ES-I3 (cell line): ENCODE measurements at regions not wholly inside any gene's neighbourhood (a gene's known extent, or its start where the extent isn't known, plus 50 kb on each side); places are given as distances from the start of the nearest gene placed in this dataset.

ENCODE experiments used
- H3K36me3 ChIP-seq: 2 replicates; pipeline ENCODE4 v1.6.1; 2013; ENCODE audit warnings: mild to moderate bottlenecking, low read length, control low read depth, moderate library complexity; ENCODE audit not compliant: insufficient read depth
- H3K4me1 ChIP-seq: 2 replicates; pipeline ENCODE4 v1.6.1; 2013; ENCODE audit warnings: mild to moderate bottlenecking, control low read depth, low read length; ENCODE audit not compliant: insufficient read depth
- H3K9ac ChIP-seq: 2 replicates; pipeline ENCODE4 v1.6.1; 2013; ENCODE audit warnings: low read depth, mild to moderate bottlenecking, low read length, moderate library complexity
- H3K9me3 ChIP-seq: 2 replicates; pipeline ENCODE4 v1.6.1; 2013; ENCODE audit warnings: mild to moderate bottlenecking, low read length, moderate library complexity; ENCODE audit not compliant: control insufficient read depth, insufficient read depth

- Histone ChIP-seq H3K9ac (no peak overlapping the region), H3K9me3 (no peaks in the 10 kb centered on the region), H3K4me1 (no peaks in the 10 kb centered on the region), H3K36me3 (no peaks in the 10 kb centered on the region)
Measured at GRCh38 chr6:68468244-68468884, 166.7 kb upstream of the ADGRB3 start.

GRCh38 chr6:68458447-68458846, 176.6 kb upstream of the ADGRB3 start:
- Histone ChIP-seq H3K9ac (no peak overlapping the region), H3K36me3 (no peaks in the 10 kb centered on the region), H3K4me1 (no peaks in the 10 kb centered on the region), H3K9me3 (no peaks in the 10 kb centered on the region; the same call in 1 of the 2 replicates)

GRCh38 chr6:68447112-68447511, 188.0 kb upstream of the ADGRB3 start:
- Histone ChIP-seq H3K9me3 (no peaks in the 10 kb centered on the region), H3K4me1 (peaks cover 3% of the 10 kb centered on the region; the same call in 1 of the 2 replicates), H3K36me3 (no peaks in the 10 kb centered on the region), H3K9ac (no peak overlapping the region)

GRCh38 chr6:68445926-68446325, 189.2 kb upstream of the ADGRB3 start:
- Histone ChIP-seq H3K9me3 (no peaks in the 10 kb centered on the region), H3K9ac (no peak overlapping the region), H3K36me3 (no peaks in the 10 kb centered on the region), H3K4me1 (peaks cover 3% of the 10 kb centered on the region; the same call in 1 of the 2 replicates)

- H3K36me3 ChIP-seq, result no peaks in the 10 kb centered on the region
- no peak overlapping the region for H3K9ac ChIP-seq
- no peaks in the 10 kb centered on the region for H3K9me3 ChIP-seq
- peaks cover 3% of the 10 kb centered on the region; the same call in 1 of the 2 replicates for H3K4me1 ChIP-seq
Measured at GRCh38 chr6:68443704-68444103, 191.4 kb upstream of the ADGRB3 start.

- no peaks in the 10 kb centered on the region for H3K4me1 ChIP-seq
- H3K9me3 ChIP-seq, result no peaks in the 10 kb centered on the region
- no peak overlapping the region for H3K9ac ChIP-seq
- H3K36me3 ChIP-seq, result no peaks in the 10 kb centered on the region
Measured at GRCh38 chr6:68427630-68428029, 207.5 kb upstream of the ADGRB3 start.

GRCh38 chr6:68410021-68410420, 225.1 kb upstream of the ADGRB3 start:
- H3K36me3 ChIP-seq, result no peaks in the 10 kb centered on the region
- H3K4me1 ChIP-seq, result no peaks in the 10 kb centered on the region
- no peaks in the 10 kb centered on the region for H3K9me3 ChIP-seq
- no peak overlapping the region for H3K9ac ChIP-seq

- Histone ChIP-seq H3K9ac (no peak overlapping the region), H3K4me1 (no peaks in the 10 kb centered on the region), H3K9me3 (no peaks in the 10 kb centered on the region; the same call in 1 of the 2 replicates), H3K36me3 (no peaks in the 10 kb centered on the region)
Measured at GRCh38 chr6:68400396-68400795, 234.7 kb upstream of the ADGRB3 start.

GRCh38 chr6:68391953-68392352, 243.1 kb upstream of the ADGRB3 start:
- Histone ChIP-seq H3K4me1 (no peaks in the 10 kb centered on the region), H3K36me3 (no peaks in the 10 kb centered on the region), H3K9ac (no peak overlapping the region), H3K9me3 (no peaks in the 10 kb centered on the region)

GRCh38 chr6:68372991-68373390, 262.1 kb upstream of the ADGRB3 start:
- no peaks in the 10 kb centered on the region for H3K4me1 ChIP-seq
- H3K9ac ChIP-seq, result no peak overlapping the region
- no peaks in the 10 kb centered on the region for H3K9me3 ChIP-seq
- H3K36me3 ChIP-seq, result no peaks in the 10 kb centered on the region

GRCh38 chr6:68368845-68369244, 266.2 kb upstream of the ADGRB3 start:
- Histone ChIP-seq H3K9ac (no peak overlapping the region), H3K9me3 (no peaks in the 10 kb centered on the region), H3K4me1 (no peaks in the 10 kb centered on the region), H3K36me3 (no peaks in the 10 kb centered on the region)

- no peaks in the 10 kb centered on the region for H3K9me3 ChIP-seq
- no peaks in the 10 kb centered on the region for H3K4me1 ChIP-seq
- H3K9ac ChIP-seq, result no peak overlapping the region
- H3K36me3 ChIP-seq, result no peaks in the 10 kb centered on the region
Measured at GRCh38 chr6:68364271-68364805, 270.7 kb upstream of the ADGRB3 start.

GRCh38 chr6:68343901-68344300, 291.2 kb upstream of the ADGRB3 start:
- Histone ChIP-seq H3K4me1 (no peaks in the 10 kb centered on the region), H3K36me3 (no peaks in the 10 kb centered on the region), H3K9me3 (no peaks in the 10 kb centered on the region), H3K9ac (no peak overlapping the region)

GRCh38 chr6:68342286-68342685, 292.8 kb upstream of the ADGRB3 start:
- H3K36me3 ChIP-seq, result no peaks in the 10 kb centered on the region
- H3K9me3 ChIP-seq, result no peaks in the 10 kb centered on the region
- no peak overlapping the region for H3K9ac ChIP-seq
- H3K4me1 ChIP-seq, result no peaks in the 10 kb centered on the region

- Histone ChIP-seq H3K36me3 (no peaks in the 10 kb centered on the region), H3K4me1 (no peaks in the 10 kb centered on the region), H3K9me3 (no peaks in the 10 kb centered on the region), H3K9ac (no peak overlapping the region)
Measured at GRCh38 chr6:68339488-68340131, 295.5 kb upstream of the ADGRB3 start.
